ENCODE measurements at regions not wholly inside any gene's neighbourhood (a gene's known extent, or its start where the extent isn't known, plus 50 kb on each side); places are given as distances from the start of the nearest gene placed in this dataset.

DNA sequence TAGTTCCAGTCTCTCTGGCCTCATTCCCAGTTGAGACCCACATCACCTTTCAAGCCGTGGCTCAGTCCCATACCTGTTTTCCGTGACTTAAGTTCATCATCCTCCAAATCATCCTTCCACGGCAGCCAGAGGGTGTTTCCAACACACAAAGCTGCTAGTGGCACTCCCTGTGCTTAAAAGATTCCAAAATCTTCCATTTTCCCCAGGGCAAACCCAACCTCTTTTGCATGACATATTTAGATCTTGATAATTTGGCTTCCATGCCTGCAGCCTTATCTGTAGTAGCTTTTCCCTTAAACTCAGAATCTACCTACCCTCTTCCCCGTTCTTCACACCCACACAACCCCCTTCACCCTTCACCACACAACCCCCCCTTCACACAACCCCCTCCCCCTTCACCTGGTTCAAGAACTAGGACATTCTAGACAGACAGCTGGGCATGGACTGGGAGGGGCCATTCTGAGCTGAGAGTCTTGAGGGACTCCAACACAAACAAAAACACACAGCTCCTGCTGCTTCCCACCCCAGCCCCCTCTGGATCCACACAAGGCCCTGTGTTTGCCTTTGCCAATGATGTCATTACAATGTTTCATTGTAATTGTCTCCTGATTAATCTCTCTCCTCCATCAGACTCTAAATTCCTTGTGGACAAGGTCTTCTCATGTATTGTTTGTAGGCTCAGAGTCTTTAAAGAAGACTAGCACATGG, 268.2 kb downstream of the SH3GL2 start:
- no peaks in the 10 kb centered on the region for H3K9me3 ChIP-seq
- H3K4me1 ChIP-seq, result no peaks in the 10 kb centered on the region
- intact Hi-C loops (cut with DNase I; ENCODE audit: low total_unique reads), result no loop called here
- H3K27me3 ChIP-seq, result no peaks in the 10 kb centered on the region
- DNase-seq, result no peak
- H3K27ac ChIP-seq, result no peak overlapping the region
- H3K36me3 ChIP-seq, result no peaks in the 10 kb centered on the region
- H3K4me3 ChIP-seq, result no peak overlapping the region
- TF ChIP-seq, protein P1, sequence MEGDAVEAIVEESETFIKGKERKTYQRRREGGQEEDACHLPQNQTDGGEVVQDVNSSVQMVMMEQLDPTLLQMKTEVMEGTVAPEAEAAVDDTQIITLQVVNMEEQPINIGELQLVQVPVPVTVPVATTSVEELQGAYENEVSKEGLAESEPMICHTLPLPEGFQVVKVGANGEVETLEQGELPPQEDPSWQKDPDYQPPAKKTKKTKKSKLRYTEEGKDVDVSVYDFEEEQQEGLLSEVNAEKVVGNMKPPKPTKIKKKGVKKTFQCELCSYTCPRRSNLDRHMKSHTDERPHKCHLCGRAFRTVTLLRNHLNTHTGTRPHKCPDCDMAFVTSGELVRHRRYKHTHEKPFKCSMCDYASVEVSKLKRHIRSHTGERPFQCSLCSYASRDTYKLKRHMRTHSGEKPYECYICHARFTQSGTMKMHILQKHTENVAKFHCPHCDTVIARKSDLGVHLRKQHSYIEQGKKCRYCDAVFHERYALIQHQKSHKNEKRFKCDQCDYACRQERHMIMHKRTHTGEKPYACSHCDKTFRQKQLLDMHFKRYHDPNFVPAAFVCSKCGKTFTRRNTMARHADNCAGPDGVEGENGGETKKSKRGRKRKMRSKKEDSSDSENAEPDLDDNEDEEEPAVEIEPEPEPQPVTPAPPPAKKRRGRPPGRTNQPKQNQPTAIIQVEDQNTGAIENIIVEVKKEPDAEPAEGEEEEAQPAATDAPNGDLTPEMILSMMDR (IDR thresholded peaks at IDR 0.05), result no peak
- TF ChIP-seq POLR2A (IDR thresholded peaks at IDR 0.05), result no peak

DNA sequence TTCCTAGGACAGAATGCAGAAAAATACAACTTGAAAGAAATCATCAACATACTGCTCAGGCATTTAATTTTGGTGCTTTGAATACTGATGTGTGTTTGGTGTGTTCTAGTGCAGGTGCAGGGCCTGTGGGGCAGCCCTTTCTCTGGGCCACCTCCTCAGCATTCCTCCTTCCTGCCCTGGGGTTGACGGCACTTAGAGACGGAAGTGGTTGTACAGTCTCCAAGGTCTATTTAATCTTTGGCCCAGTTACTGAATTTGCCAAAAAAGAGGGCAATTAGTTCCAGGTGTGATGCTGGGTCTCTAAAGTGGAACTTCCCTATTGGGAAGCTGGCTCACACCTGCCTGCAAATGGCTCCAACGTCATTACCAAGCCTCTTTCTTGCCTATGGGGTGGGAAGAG, 269.0 kb downstream of the SH3GL2 start:
- no peak overlapping the region for H3K27ac ChIP-seq
- no peaks in the 10 kb centered on the region for H3K36me3 ChIP-seq
- no peaks in the 10 kb centered on the region for H3K9me3 ChIP-seq
- TF ChIP-seq POLR2A (IDR thresholded peaks at IDR 0.05), result no peak
- TF ChIP-seq, protein P1 (IDR thresholded peaks at IDR 0.05), result no peak
- no peak for DNase-seq
- no peak overlapping the region for H3K4me3 ChIP-seq
- no peaks in the 10 kb centered on the region for H3K27me3 ChIP-seq
- intact Hi-C loops (cut with DNase I; ENCODE audit: low total_unique reads), result no loop called here
- H3K4me1 ChIP-seq, result no peaks in the 10 kb centered on the region

DNA sequence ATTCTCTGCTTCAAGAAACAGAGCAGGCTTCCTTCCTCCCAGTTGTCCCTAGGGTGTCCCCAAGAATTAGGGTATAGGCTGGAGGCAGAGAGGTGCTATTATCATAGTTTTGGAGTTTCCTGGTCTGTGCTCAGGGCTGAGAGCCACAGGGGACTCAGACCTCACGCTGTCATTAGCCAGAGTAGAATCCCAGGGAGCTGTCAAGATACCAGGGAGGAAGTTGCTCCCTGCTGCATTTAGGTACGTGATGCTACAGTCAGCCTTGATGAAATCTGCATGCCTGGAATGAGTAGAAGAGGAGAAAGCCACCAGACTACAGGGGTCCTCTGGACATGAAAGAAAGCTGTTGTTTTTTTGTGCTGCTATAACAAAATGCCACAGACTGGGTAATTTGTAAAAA, 273.2 kb downstream of the SH3GL2 start:
- Histone ChIP-seq H3K4me1 (no peaks in the 10 kb centered on the region), H3K36me3 (no peaks in the 10 kb centered on the region), H3K27me3 (no peaks in the 10 kb centered on the region), H3K9me3 (no peaks in the 10 kb centered on the region), H3K27ac (no peak overlapping the region), H3K4me3 (no peak overlapping the region)
- DNase-seq, result no peak
- intact Hi-C loops (cut with DNase I; ENCODE audit: low total_unique reads), result no loop called here
- TF ChIP-seq POLR2A (IDR thresholded peaks at IDR 0.05), result no peak
- TF ChIP-seq, protein P1 (IDR thresholded peaks at IDR 0.05), result no peak

DNA sequence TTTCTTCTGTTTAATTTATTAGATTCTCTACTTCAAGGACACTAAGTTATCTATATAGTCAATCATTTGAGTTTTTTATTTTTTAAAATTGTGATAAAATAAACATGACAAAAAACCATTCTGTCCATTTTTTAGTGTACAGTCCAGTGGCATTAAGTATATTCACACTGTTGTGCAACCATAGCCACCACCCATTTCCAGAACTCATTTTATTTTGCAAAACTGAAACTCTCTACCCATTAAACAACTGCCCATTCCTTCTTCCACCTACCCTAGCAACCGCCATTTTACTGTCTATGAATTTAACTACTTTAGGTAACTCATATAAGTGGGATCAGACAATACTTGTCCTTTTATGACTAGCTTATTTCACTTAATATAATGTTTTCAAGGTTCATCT, 275.6 kb downstream of the SH3GL2 start:
- Histone ChIP-seq H3K36me3 (no peaks in the 10 kb centered on the region), H3K9me3 (no peaks in the 10 kb centered on the region), H3K4me3 (no peak overlapping the region), H3K27me3 (no peaks in the 10 kb centered on the region), H3K27ac (no peak overlapping the region), H3K4me1 (no peaks in the 10 kb centered on the region)
- intact Hi-C loops (cut with DNase I; ENCODE audit: low total_unique reads), result no loop called here
- DNase-seq, result no peak
- TF ChIP-seq POLR2A (IDR thresholded peaks at IDR 0.05), result no peak
- TF ChIP-seq, protein P1 (IDR thresholded peaks at IDR 0.05), result no peak

DNA sequence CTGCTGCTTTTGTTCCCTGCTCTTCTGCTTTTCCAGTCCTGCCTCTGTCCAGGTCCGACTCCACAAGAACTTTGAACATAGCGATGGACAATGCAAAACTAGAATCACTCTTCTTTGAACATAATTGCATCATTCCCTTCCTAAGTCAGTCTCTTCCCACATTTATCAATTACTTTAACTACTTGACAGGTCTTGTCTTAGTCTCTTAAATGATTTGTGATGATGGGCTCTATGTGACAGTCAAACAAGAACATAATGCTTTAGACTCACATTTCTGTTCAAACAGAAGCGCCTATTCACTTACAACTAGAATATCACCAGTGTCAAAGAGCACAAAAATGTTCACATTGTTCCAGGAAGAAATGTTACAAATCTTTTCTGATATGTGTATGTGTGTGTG, 278.1 kb downstream of the SH3GL2 start:
- Histone ChIP-seq H3K4me1 (no peaks in the 10 kb centered on the region), H3K9me3 (no peaks in the 10 kb centered on the region), H3K4me3 (no peak overlapping the region), H3K27me3 (no peaks in the 10 kb centered on the region), H3K36me3 (no peaks in the 10 kb centered on the region), H3K27ac (no peak overlapping the region)
- intact Hi-C loops (cut with DNase I; ENCODE audit: low total_unique reads), result no loop called here
- no peak for DNase-seq
- TF ChIP-seq, protein P1 (IDR thresholded peaks at IDR 0.05), result no peak
- TF ChIP-seq POLR2A (IDR thresholded peaks at IDR 0.05), result no peak

All from uterus (tissue), 3 donors.